Trophoblast cell (in vitro differentiated cells and primary cell): ENCODE measurements at regions not wholly inside any gene's neighbourhood (a gene's known extent, or its start where the extent isn't known, plus 50 kb on each side); places are given as distances from the start of the nearest gene placed in this dataset.

ENCODE experiments used
- DNase-seq, 2 donors: peaks; one replicate each; pipeline ENCODE4 v3.0.0-alpha.2; 2016
- H2AFZ ChIP-seq: 2 replicates; pipeline ENCODE4 v1.6.1; 2013; ENCODE audit warnings: low read length, moderate library complexity, mild to moderate bottlenecking; ENCODE audit not compliant: insufficient read depth, poor library complexity
- H2AK5ac ChIP-seq: 2 replicates; pipeline ENCODE4 v1.6.1; 2013; ENCODE audit warnings: mild to moderate bottlenecking, low read length
- H2BK120ac ChIP-seq: 2 replicates; pipeline ENCODE4 v1.6.1; 2013; ENCODE audit warnings: low read length, mild to moderate bottlenecking, moderate library complexity; ENCODE audit not compliant: insufficient read depth, poor library complexity
- H2BK12ac ChIP-seq: 2 replicates; pipeline ENCODE4 v1.6.1; 2013; ENCODE audit warnings: mild to moderate bottlenecking, low read length, moderate library complexity
- H2BK5ac ChIP-seq: 2 replicates; pipeline ENCODE4 v1.6.1; 2013; ENCODE audit warnings: low read length, low read depth, moderate library complexity, mild to moderate bottlenecking; ENCODE audit not compliant: poor library complexity
- H3K14ac ChIP-seq: 2 replicates; pipeline ENCODE4 v1.6.1; 2013; ENCODE audit warnings: mild to moderate bottlenecking, low read length
- H3K18ac ChIP-seq: 2 replicates; pipeline ENCODE4 v1.6.1; 2013; ENCODE audit warnings: mild to moderate bottlenecking, low read length
- H3K23ac ChIP-seq: 2 replicates; pipeline ENCODE4 v1.6.1; 2013; ENCODE audit warnings: low read length
- H3K27ac ChIP-seq: 2 replicates; pipeline ENCODE4 v1.5.1; 2013; ENCODE audit warnings: low read depth, mild to moderate bottlenecking, inconsistent platforms, low read length, moderate library complexity
- H3K27me3 ChIP-seq: 2 replicates; pipeline ENCODE4 v1.6.1; 2013; ENCODE audit warnings: inconsistent platforms, mild to moderate bottlenecking, low read length, moderate library complexity; ENCODE audit not compliant: insufficient read depth
- H3K36me3 ChIP-seq, 2 experiments: 1 replicate in 1 of 2; 2 replicates in 1 of 2; pipeline ENCODE4 v1.6.1; 2013; ENCODE audit warnings: low read length in 2 of 2, mild to moderate bottlenecking in 2 of 2, moderate library complexity in 1 of 2; ENCODE audit not compliant: insufficient read depth in 2 of 2, control insufficient read depth in 1 of 2
- H3K4ac ChIP-seq: 2 replicates; pipeline ENCODE4 v1.6.1; 2013; ENCODE audit warnings: low read depth, mild to moderate bottlenecking, low read length, moderate library complexity
- H3K4me1 ChIP-seq, 2 experiments: 1 replicate in 1 of 2; 2 replicates in 1 of 2; pipeline ENCODE4 v1.6.1; 2013; ENCODE audit warnings: low read length in 2 of 2, mild to moderate bottlenecking in 2 of 2, moderate library complexity in 1 of 2; ENCODE audit not compliant: insufficient read depth in 2 of 2, control insufficient read depth in 1 of 2
- H3K4me2 ChIP-seq: 2 replicates; pipeline ENCODE4 v1.6.1; 2013; ENCODE audit warnings: inconsistent platforms, mild to moderate bottlenecking, low read length, moderate library complexity
- H3K4me3 ChIP-seq: 2 replicates; pipeline ENCODE4 v1.5.1; 2013; ENCODE audit warnings: mild to moderate bottlenecking, low read depth, low read length, inconsistent platforms
- H3K79me1 ChIP-seq: one replicate; pipeline ENCODE4 v1.6.1; 2013; ENCODE audit warnings: low read length
- H3K79me2 ChIP-seq: 2 replicates; pipeline ENCODE4 v1.6.1; 2013; ENCODE audit warnings: low read length, mild to moderate bottlenecking; ENCODE audit not compliant: control insufficient read depth, insufficient read depth, poor library complexity
- H3K9ac ChIP-seq: 2 replicates; pipeline ENCODE4 v1.6.1; 2013; ENCODE audit warnings: mild to moderate bottlenecking, low read length
- H3K9me3 ChIP-seq: 2 replicates; pipeline ENCODE4 v1.6.1; 2013; ENCODE audit warnings: low read depth, mild to moderate bottlenecking, control low read depth, inconsistent platforms, low read length; ENCODE audit not compliant: insufficient read depth
- H4K12ac ChIP-seq: 2 replicates; pipeline ENCODE4 v1.6.1; 2013; ENCODE audit warnings: low read depth, mild to moderate bottlenecking, low read length, moderate library complexity
- H4K8ac ChIP-seq: 2 replicates; pipeline ENCODE4 v1.6.1; 2013; ENCODE audit warnings: low read depth, mild to moderate bottlenecking, low read length, moderate library complexity
- H4K91ac ChIP-seq: one replicate; pipeline ENCODE4 v1.6.1; 2013; ENCODE audit warnings: low read depth, mild to moderate bottlenecking, low read length, moderate library complexity
- WGBS: extraction: QIAGEN DNeasy Blood & Tissue Kit; methylation state at CpG from one replicate; pipeline ENCODE4 v1.1.7; 2013; ENCODE audit warnings: missing lambda C conversion rate; ENCODE audit not compliant: insufficient read length, insufficient coverage; ENCODE audit errors: extremely low coverage; 5-methylcytosine and 5-hydroxymethylcytosine counted together

- Histone ChIP-seq H4K12ac (no peak overlapping the region), H3K23ac (no peak overlapping the region), H3K4ac (no peak overlapping the region), H3K27me3 (no peaks in the 10 kb centered on the region), H3K4me1 (no peaks in the 10 kb centered on the region), H3K36me3 (no peaks in the 10 kb centered on the region), H2BK12ac (no peak overlapping the region), H2BK120ac (no peak overlapping the region), H3K9me3 (peaks cover 8% of the 10 kb centered on the region), H3K18ac (no peak overlapping the region), H2AK5ac (no peak overlapping the region), H2AFZ (no peak overlapping the region), H3K79me1 (no peaks in the 10 kb centered on the region), H2BK5ac (no peak overlapping the region), H3K14ac (no peak overlapping the region), H4K91ac (no peak overlapping the region), H3K27ac (no peak overlapping the region), H3K9ac (no peak overlapping the region), H3K4me3 (no peak overlapping the region), H3K79me2 (no peaks in the 10 kb centered on the region), H4K8ac (no peak overlapping the region), H3K4me2 (no peak overlapping the region)
- no CpG with 5 or more reads among the region's 1 CpG for WGBS
- DNase-seq = no peak
These were observed 157.3 kb upstream of the ADCY1 start for GRCh38 chr7:45416846-45417245.

- Histone ChIP-seq H3K23ac (no peak overlapping the region), H3K18ac (no peak overlapping the region), H3K4me3 (no peak overlapping the region), H3K4ac (no peak overlapping the region), H3K4me1 (no peaks in the 10 kb centered on the region), H3K14ac (no peak overlapping the region), H3K27ac (no peak overlapping the region), H3K4me2 (no peak overlapping the region), H4K91ac (no peak overlapping the region), H3K79me1 (no peaks in the 10 kb centered on the region), H4K8ac (no peak overlapping the region), H4K12ac (no peak overlapping the region), H3K27me3 (no peaks in the 10 kb centered on the region), H3K9ac (no peak overlapping the region), H2BK5ac (no peak overlapping the region), H3K36me3 (no peaks in the 10 kb centered on the region), H2AFZ (no peak overlapping the region), H2BK12ac (no peak overlapping the region), H3K79me2 (no peaks in the 10 kb centered on the region), H3K9me3 (peaks cover 7% of the 10 kb centered on the region), H2AK5ac (no peak overlapping the region), H2BK120ac (no peak overlapping the region)
- WGBS = no CpG with 5 or more reads among the region's 2 CpGs
- DNase-seq = no peak
These were observed 156.9 kb upstream of the ADCY1 start for GRCh38 chr7:45417268-45417667.

GRCh38 chr7:45417735-45418134 is 156.4 kb upstream of the ADCY1 start:
- Histone ChIP-seq H2BK120ac (no peak overlapping the region), H2BK5ac (no peak overlapping the region), H3K9me3 (peaks cover 7% of the 10 kb centered on the region), H3K18ac (no peak overlapping the region), H3K4me3 (no peak overlapping the region), H3K4me1 (no peaks in the 10 kb centered on the region), H4K12ac (no peak overlapping the region), H3K23ac (no peak overlapping the region), H4K8ac (no peak overlapping the region), H3K4me2 (no peak overlapping the region), H2AFZ (no peak overlapping the region), H2AK5ac (no peak overlapping the region), H2BK12ac (no peak overlapping the region), H3K9ac (no peak overlapping the region), H3K79me1 (no peaks in the 10 kb centered on the region), H3K27me3 (no peaks in the 10 kb centered on the region), H3K36me3 (no peaks in the 10 kb centered on the region), H3K79me2 (no peaks in the 10 kb centered on the region), H3K27ac (no peak overlapping the region), H4K91ac (no peak overlapping the region), H3K4ac (no peak overlapping the region), H3K14ac (no peak overlapping the region)
- WGBS = no CpG with 5 or more reads among the region's 3 CpGs
- DNase-seq = no peak

- no peak overlapping the region for H3K4me2 ChIP-seq
- no peak overlapping the region for H2BK12ac ChIP-seq
- no peak for DNase-seq
- H4K8ac ChIP-seq = no peak overlapping the region
- H3K23ac ChIP-seq = no peak overlapping the region
- H2BK120ac ChIP-seq = no peak overlapping the region
- H3K18ac ChIP-seq = no peak overlapping the region
- no CpG with 5 or more reads among the region's 3 CpGs for WGBS
- H3K14ac ChIP-seq = no peak overlapping the region
- H2AFZ ChIP-seq = no peak overlapping the region
- no peaks in the 10 kb centered on the region for H3K79me1 ChIP-seq
- no peaks in the 10 kb centered on the region for H3K9me3 ChIP-seq
- no peak overlapping the region for H4K12ac ChIP-seq
- H3K4me3 ChIP-seq = no peak overlapping the region
- no peak overlapping the region for H3K27ac ChIP-seq
- H3K4ac ChIP-seq = no peak overlapping the region
- H3K36me3 ChIP-seq = no peaks in the 10 kb centered on the region
- no peak overlapping the region for H2AK5ac ChIP-seq
- no peaks in the 10 kb centered on the region for H3K79me2 ChIP-seq
- no peaks in the 10 kb centered on the region for H3K27me3 ChIP-seq
- no peak overlapping the region for H4K91ac ChIP-seq
- H3K9ac ChIP-seq = no peak overlapping the region
- no peak overlapping the region for H2BK5ac ChIP-seq
- H3K4me1 ChIP-seq = no peaks in the 10 kb centered on the region
These were observed 153.2 kb upstream of the ADCY1 start for GRCh38 chr7:45420843-45421495.
